Breast epithelium (tissue), 4 donors: ENCODE measurements at regions not wholly inside any gene's neighbourhood (a gene's known extent, or its start where the extent isn't known, plus 50 kb on each side); places are given as distances from the start of the nearest gene placed in this dataset.

Source experiments
- DNase-seq, 2 donors: peaks; one replicate each; pipeline ENCODE4 v3.0.0-alpha.2; 2019; ENCODE audit warnings: low spot score in 2 of 2
- H3K27ac ChIP-seq, 2 donors: fragments of 200-600 bp; sonication (generic) in 1 of 2; one replicate each; pipeline ENCODE4 v1.5.1; 2016 to 2019; ENCODE audit warnings: mild to moderate bottlenecking in 1 of 2
- H3K27me3 ChIP-seq, 2 donors: fragments of 200-600 bp; sonication (generic) in 1 of 2; one replicate each; pipeline versions ENCODE4 v1.5.1 to v1.6.0; 2017 to 2019; ENCODE audit warnings: control low read depth in 1 of 2, mild to moderate bottlenecking in 1 of 2
- H3K36me3 ChIP-seq: fragments of 200-600 bp; one replicate; pipeline ENCODE4 v1.5.1; 2019
- H3K4me1 ChIP-seq, 2 donors: fragments of 200-600 bp; sonication (generic); one replicate each; pipeline ENCODE4 v1.5.1; 2016 to 2019; ENCODE audit warnings: control low read depth in 1 of 2
- H3K4me3 ChIP-seq, 3 donors: fragments of 200-600 bp; sonication (generic); 1 replicate in 2 of 3; 2 replicates in 1 of 3; pipeline ENCODE4 v1.5.1; 2016 to 2019; ENCODE audit warnings: mild to moderate bottlenecking in 3 of 3, moderate library complexity in 2 of 3
- H3K9me3 ChIP-seq, 2 donors: fragments of 200-600 bp; sonication (generic) in 1 of 2; one replicate each; pipeline ENCODE4 v1.5.1; 2016 to 2019; ENCODE audit warnings: control low read depth in 1 of 2
- CTCF ChIP-seq, 3 donors: fragments of 450-650 bp; IDR thresholded peaks; one replicate each; pipeline ENCODE4 v1.5.1; 2016 to 2017; ENCODE audit warnings: antibody characterized with exemption in 3 of 3, mild to moderate bottlenecking in 3 of 3, moderate library complexity in 3 of 3
- POLR2A ChIP-seq: fragments of 450-650 bp; IDR thresholded peaks from one replicate; pipeline ENCODE4 v1.6.1; 2016; ENCODE audit warnings: antibody characterized with exemption, mild to moderate bottlenecking, moderate library complexity
- POLR2AphosphoS5 ChIP-seq, 3 donors: sonication (generic); formaldehyde crosslinking; IDR thresholded peaks; one replicate each; pipeline ENCODE4 v1.6.1; 2017; ENCODE audit warnings: antibody characterized with exemption in 3 of 3
- intact Hi-C: fragments of 100-400 bp; cut with DNase I; formaldehyde crosslinking; loops from one replicate; pipeline ENCODE4 v1.15.1; 2023; ENCODE audit warnings: low total_unique reads

GRCh38 chr12:123038486-123038885 lies 58.0 kb downstream of the ARL6IP4 start:
- Histone ChIP-seq H3K9me3 (no peaks in the 10 kb centered on the region), H3K4me1 (no peaks in the 10 kb centered on the region), H3K27ac (no peak overlapping the region), H3K4me3 (no peak overlapping the region), H3K27me3 (no peaks in the 10 kb centered on the region), H3K36me3 (no peaks in the 10 kb centered on the region)
- intact Hi-C loops, result no loop called here
- DNase-seq, result no peak
- TF ChIP-seq CTCF (IDR thresholded peaks at IDR 0.05) (no peak), POLR2A (no peak), POLR2AphosphoS5 (IDR thresholded peaks at IDR 0.05) (no peak)

DNA sequence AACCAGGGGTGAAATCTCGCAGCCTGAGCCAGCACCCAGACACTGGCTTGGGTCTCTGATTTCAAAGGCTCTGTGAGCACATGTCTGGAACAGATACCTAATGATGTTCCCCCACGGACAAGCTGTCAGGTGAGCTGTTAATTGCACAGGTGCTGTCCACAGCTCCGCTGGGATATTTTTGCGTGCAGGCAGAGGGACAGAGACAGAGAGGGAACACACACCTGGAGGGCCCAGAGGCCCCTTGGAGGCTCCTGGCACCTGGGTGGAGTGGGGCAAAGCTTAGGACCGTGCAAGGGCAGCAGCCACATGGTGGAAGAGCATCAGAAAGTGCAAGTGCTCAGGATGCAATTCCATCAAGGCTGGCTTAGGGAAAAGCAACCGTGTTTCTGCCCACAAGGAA lies 57.3 kb downstream of the ARL6IP4 start:
- Histone ChIP-seq H3K4me1 (no peaks in the 10 kb centered on the region), H3K9me3 (no peaks in the 10 kb centered on the region), H3K27ac (no peak overlapping the region), H3K27me3 (no peaks in the 10 kb centered on the region), H3K36me3 (no peaks in the 10 kb centered on the region), H3K4me3 (no peak overlapping the region)
- no peak for TF ChIP-seq POLR2A
- TF ChIP-seq POLR2AphosphoS5 (IDR thresholded peaks at IDR 0.05), result no peak
- no peak for TF ChIP-seq CTCF (IDR thresholded peaks at IDR 0.05)
- DNase-seq, result no peak
- intact Hi-C loops, result no loop called here

GRCh38 chr12:123036466-123037285 lies 56.2 kb downstream of the ARL6IP4 start:
- Histone ChIP-seq H3K27ac (no peak overlapping the region), H3K36me3 (no peaks in the 10 kb centered on the region), H3K4me3 (no peak overlapping the region), H3K27me3 (no peaks in the 10 kb centered on the region), H3K9me3 (no peaks in the 10 kb centered on the region), H3K4me1 (no peaks in the 10 kb centered on the region)
- DNase-seq, result no peak
- TF ChIP-seq POLR2AphosphoS5 (IDR thresholded peaks at IDR 0.05) (no peak), POLR2A (no peak), CTCF (IDR thresholded peaks at IDR 0.05) (no peak)
- intact Hi-C loops, result no loop called here

GRCh38 chr12:123035841-123036240 lies 55.4 kb downstream of the ARL6IP4 start:
- Histone ChIP-seq H3K36me3 (no peaks in the 10 kb centered on the region), H3K4me1 (no peaks in the 10 kb centered on the region), H3K27me3 (no peaks in the 10 kb centered on the region), H3K9me3 (no peaks in the 10 kb centered on the region), H3K4me3 (no peak overlapping the region), H3K27ac (no peak overlapping the region)
- DNase-seq, result no peak
- no peak for TF ChIP-seq POLR2AphosphoS5 (IDR thresholded peaks at IDR 0.05)
- TF ChIP-seq POLR2A, result no peak
- no peak for TF ChIP-seq CTCF (IDR thresholded peaks at IDR 0.05)
- intact Hi-C loops, result no loop called here

DNA sequence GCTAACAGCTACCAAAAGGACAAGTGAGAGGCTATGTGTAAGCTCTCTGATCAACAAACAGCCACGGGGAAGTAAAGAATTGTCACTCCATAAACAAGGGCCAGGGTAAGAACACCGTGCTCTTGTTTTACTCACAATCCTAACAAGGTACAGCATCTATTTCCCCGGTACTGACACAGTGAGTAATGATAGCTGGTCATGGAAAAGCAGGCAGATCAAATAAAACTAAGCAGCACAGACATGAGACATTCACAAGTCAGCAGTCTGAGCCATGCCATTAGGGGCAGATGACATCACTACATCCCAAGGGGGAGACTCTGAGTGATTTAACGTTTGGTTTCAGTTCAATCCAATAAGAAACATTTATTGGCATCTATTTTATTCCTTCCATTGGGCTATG lies 54.4 kb downstream of the ARL6IP4 start:
- H3K4me1 ChIP-seq, result no peaks in the 10 kb centered on the region
- no peak for TF ChIP-seq CTCF (IDR thresholded peaks at IDR 0.05)
- TF ChIP-seq POLR2AphosphoS5 (IDR thresholded peaks at IDR 0.05), result no peak
- no peak for TF ChIP-seq POLR2A
- intact Hi-C loops, result no loop called here
- H3K4me3 ChIP-seq, result no peak overlapping the region
- H3K27ac ChIP-seq, result no peak overlapping the region
- H3K36me3 ChIP-seq, result no peaks in the 10 kb centered on the region
- no peaks in the 10 kb centered on the region for H3K27me3 ChIP-seq
- no peaks in the 10 kb centered on the region for H3K9me3 ChIP-seq
- no peak for DNase-seq
